Heart left ventricle (tissue), 13 donors: ENCODE measurements at regions not wholly inside any gene's neighbourhood (a gene's known extent, or its start where the extent isn't known, plus 50 kb on each side); places are given as distances from the start of the nearest gene placed in this dataset.

ENCODE experiments used
- POLR2A ChIP-seq, 2 donors: fragments of 450-650 bp; IDR thresholded peaks; one replicate each; pipeline ENCODE4 v1.6.1; 2017; ENCODE audit warnings: antibody characterized with exemption in 2 of 2, mild to moderate bottlenecking in 2 of 2, moderate library complexity in 2 of 2
- TF ChIP-seq, protein P1 (sequence below), 12 donors: fragments of 200-600 bp; sonication (generic) in 4 of 12; IDR thresholded peaks; one replicate each; pipeline versions ENCODE4 v1.5.0 to v1.8.0; 2018 to 2022; ENCODE audit warnings: antibody characterized with exemption in 12 of 12, mild to moderate bottlenecking in 5 of 12
- donor health status: ischemic (EF 13 %, LVEDD 7.1; RV severe dilation, severe dysfunction).
- donor health status: DM: no; HTN: yes; CAD: no.
- donor health status: DM: no; HTN: no; CAD: no.
- donor health status: ischemic (EF 25% LVEDD 6.9; RV normal size, moderate dysfunction).
- donor health status: ischemic (EF 25% LVEDD 5.7; RV mildly dilated, moderate dysfunction).
- donor health status: ischemic (EF 35%, LVEDD 5.7; RV mildly dilated, moderate dysfunction).
- donor health status: nonischemic (EF 11% LVEDD 7.7; RV severe dilation, severe dysfunction).
- donor health status: DM: yes; HTN: yes; CAD: no.
- donor health status: PGD.
- donor health status: ischemic (EF 29% LVEDD 5.4; RV normal size, mild dysfunction).
- donor health status: nonischemic (EF 23%, LVEDD 6.1; RV moderate dilation, normal function).

DNA sequence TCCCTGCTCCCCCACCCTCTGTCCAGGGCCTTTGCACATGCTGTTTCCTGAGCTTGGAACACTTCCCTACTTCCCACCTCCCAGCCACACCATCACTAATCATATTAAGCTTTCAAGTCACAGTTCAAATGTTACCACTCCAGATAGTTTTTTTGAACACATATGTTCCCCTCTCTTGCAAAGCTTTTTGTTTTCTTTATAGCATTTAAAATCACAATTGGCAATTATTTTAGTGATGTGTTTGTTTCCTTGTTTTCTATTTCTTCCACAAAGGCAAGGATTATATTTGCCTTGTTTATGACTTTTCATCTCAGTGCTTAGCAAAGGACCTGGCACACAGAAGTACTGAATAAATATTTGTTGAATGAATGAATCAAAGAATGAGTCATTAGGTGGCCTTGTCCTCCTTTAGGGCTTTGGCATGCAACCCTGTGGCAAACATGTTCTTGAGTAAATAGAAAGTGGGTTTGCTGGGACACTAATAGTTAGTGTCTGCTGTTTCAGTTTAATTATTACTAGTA is 386.8 kb downstream of the FGF10 start:
- TF ChIP-seq, protein P1, sequence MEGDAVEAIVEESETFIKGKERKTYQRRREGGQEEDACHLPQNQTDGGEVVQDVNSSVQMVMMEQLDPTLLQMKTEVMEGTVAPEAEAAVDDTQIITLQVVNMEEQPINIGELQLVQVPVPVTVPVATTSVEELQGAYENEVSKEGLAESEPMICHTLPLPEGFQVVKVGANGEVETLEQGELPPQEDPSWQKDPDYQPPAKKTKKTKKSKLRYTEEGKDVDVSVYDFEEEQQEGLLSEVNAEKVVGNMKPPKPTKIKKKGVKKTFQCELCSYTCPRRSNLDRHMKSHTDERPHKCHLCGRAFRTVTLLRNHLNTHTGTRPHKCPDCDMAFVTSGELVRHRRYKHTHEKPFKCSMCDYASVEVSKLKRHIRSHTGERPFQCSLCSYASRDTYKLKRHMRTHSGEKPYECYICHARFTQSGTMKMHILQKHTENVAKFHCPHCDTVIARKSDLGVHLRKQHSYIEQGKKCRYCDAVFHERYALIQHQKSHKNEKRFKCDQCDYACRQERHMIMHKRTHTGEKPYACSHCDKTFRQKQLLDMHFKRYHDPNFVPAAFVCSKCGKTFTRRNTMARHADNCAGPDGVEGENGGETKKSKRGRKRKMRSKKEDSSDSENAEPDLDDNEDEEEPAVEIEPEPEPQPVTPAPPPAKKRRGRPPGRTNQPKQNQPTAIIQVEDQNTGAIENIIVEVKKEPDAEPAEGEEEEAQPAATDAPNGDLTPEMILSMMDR (IDR thresholded peaks at IDR 0.05) = no peak
- TF ChIP-seq POLR2A (IDR thresholded peaks at IDR 0.05) = no peak
